ENCODE measurements at regions not wholly inside any gene's neighbourhood (a gene's known extent, or its start where the extent isn't known, plus 50 kb on each side); places are given as distances from the start of the nearest gene placed in this dataset.
A peak's percentile ranks its signal among the peaks of the same experiment; 100 is the strongest.

- 50 to 59% methylated on average over 2 to 5 of the region's 5 CpGs for WGBS, 2 donors (ENCODE audit: low coverage in 1 of 2)
Measured at GRCh38 chr9:89714321-89714720, 109.5 kb downstream of the GADD45G start.

GRCh38 chr9:89715318-89715858 lies 110.6 kb downstream of the GADD45G start:
- Histone ChIP-seq H3K4me3 (no peak overlapping the region), H3K36me3 (no peaks in the 10 kb centered on the region), H3K4me1 (peaks cover 0 to 11% (median 0%) of the 10 kb centered on the region in 3 donors), H3K27me3 (no peaks in the 10 kb centered on the region), H3K27ac (no peak overlapping the region), H3K9me3 (no peaks in the 10 kb centered on the region)
- TF ChIP-seq EP300 (IDR thresholded peaks at IDR 0.05) (no peak), CTCF (IDR thresholded peaks at IDR 0.05) (no peak), POLR2A (IDR thresholded peaks at IDR 0.05) (no peak), POLR2AphosphoS5 (IDR thresholded peaks at IDR 0.05) (no peak)
- no peak for ATAC-seq
- 81 to 94% methylated on average over 2 of the region's 2 CpGs for WGBS, 2 donors (ENCODE audit: low coverage in 1 of 2)

More at GRCh38 chr9:89714321-89714720, 109.5 kb downstream of the GADD45G start:
- no peak for TF ChIP-seq POLR2AphosphoS5 (IDR thresholded peaks at IDR 0.05)
- Histone ChIP-seq H3K36me3 (no peaks in the 10 kb centered on the region), H3K4me3 (no peak overlapping the region), H3K27me3 (no peaks in the 10 kb centered on the region), H3K27ac (no peak overlapping the region), H3K9me3 (no peaks in the 10 kb centered on the region), H3K4me1 (peaks cover 0 to 11% (median 0%) of the 10 kb centered on the region in 3 donors)
- peak; percentile 40 for ATAC-seq

GRCh38 chr9:89715881-89716280 lies 111.1 kb downstream of the GADD45G start:
- H3K9me3 ChIP-seq: no peaks in the 10 kb centered on the region
- H3K36me3 ChIP-seq: no peaks in the 10 kb centered on the region
- TF ChIP-seq CTCF (IDR thresholded peaks at IDR 0.05) (no peak), EP300 (IDR thresholded peaks at IDR 0.05) (no peak), POLR2A (IDR thresholded peaks at IDR 0.05) (no peak), POLR2AphosphoS5 (IDR thresholded peaks at IDR 0.05) (no peak)
- peaks cover 0 to 11% (median 0%) of the 10 kb centered on the region in 3 donors for H3K4me1 ChIP-seq
- H3K4me3 ChIP-seq: no peak overlapping the region
- WGBS, 2 donors (ENCODE audit: low coverage in 1 of 2): 83 to 100% methylated on average over 1 to 2 of the region's 3 CpGs
- H3K27me3 ChIP-seq: no peaks in the 10 kb centered on the region
- no peak for ATAC-seq
- H3K27ac ChIP-seq: no peak overlapping the region

GRCh38 chr9:89716559-89716958 lies 111.7 kb downstream of the GADD45G start:
- WGBS, 2 donors (ENCODE audit: low coverage in 1 of 2): 88 to 92% methylated on average over 2 to 3 of the region's 3 CpGs
- Histone ChIP-seq H3K36me3 (no peaks in the 10 kb centered on the region), H3K9me3 (no peaks in the 10 kb centered on the region), H3K27me3 (no peaks in the 10 kb centered on the region), H3K4me3 (no peak overlapping the region), H3K27ac (no peak overlapping the region), H3K4me1 (peaks cover 0 to 11% (median 0%) of the 10 kb centered on the region in 3 donors)
- no peak for TF ChIP-seq EP300 (IDR thresholded peaks at IDR 0.05)
- no peak for TF ChIP-seq CTCF (IDR thresholded peaks at IDR 0.05)
- TF ChIP-seq POLR2A (IDR thresholded peaks at IDR 0.05): no peak
- TF ChIP-seq POLR2AphosphoS5 (IDR thresholded peaks at IDR 0.05): no peak
- no peak for ATAC-seq

GRCh38 chr9:89718176-89718575 lies 113.4 kb downstream of the GADD45G start:
- H3K36me3 ChIP-seq: no peaks in the 10 kb centered on the region
- no peaks in the 10 kb centered on the region for H3K27me3 ChIP-seq
- ATAC-seq: no peak
- H3K27ac ChIP-seq: no peak overlapping the region
- WGBS, 2 donors (ENCODE audit: low coverage in 1 of 2): no CpG with 5 or more reads among the region's 3 CpGs
- H3K4me1 ChIP-seq: peaks cover 0 to 11% (median 0%) of the 10 kb centered on the region in 3 donors
- no peaks in the 10 kb centered on the region for H3K9me3 ChIP-seq
- H3K4me3 ChIP-seq: no peak overlapping the region
- TF ChIP-seq CTCF (IDR thresholded peaks at IDR 0.05): no peak
- no peak for TF ChIP-seq POLR2A (IDR thresholded peaks at IDR 0.05)
- no peak for TF ChIP-seq EP300 (IDR thresholded peaks at IDR 0.05)
- TF ChIP-seq POLR2AphosphoS5 (IDR thresholded peaks at IDR 0.05): no peak

All from gastroesophageal sphincter (tissue), 4 donors.